GM12878 (cell line): ENCODE measurements at regions not wholly inside any gene's neighbourhood (a gene's known extent, or its start where the extent isn't known, plus 50 kb on each side); places are given as distances from the start of the nearest gene placed in this dataset.

Experiments used
- ATAC-seq: fragments of 200-7000 bp; cut with Tn5 transposase; 3 replicates; pipeline ENCODE4 v1.9.1; 2020; ENCODE audit warnings: mild to moderate bottlenecking, moderate library complexity
- BruUV-seq: library from RNA; stranded (reverse); fragments of 400-500 nt; replicated peaks from 2 replicates; lab custom pipeline; 2021; lab: Mats Ljungman, UMichigan
- CTCF ChIA-PET: fragments of 300-600 bp; sonication (Branson Sonifier 250); formaldehyde crosslinking; extraction: SDS; loops from one replicate; lab custom pipeline; 2021; ENCODE audit warnings: inconsistent platforms; lab: Yijun Ruan, JAX
- POLR2A ChIA-PET: fragments of 350-600 bp; formaldehyde crosslinking; extraction: SDS; loops from one replicate; lab custom pipeline; 2021; ENCODE audit warnings: inconsistent platforms; lab: Charles Lee
- RAD21 ChIA-PET: fragments of 300-600 bp; sonication (Branson Sonifier 250); formaldehyde crosslinking; loops from one replicate; lab custom pipeline; 2023; ENCODE audit warnings: antibody characterized with exemption; ENCODE audit not compliant: unreplicated experiment; lab: Charles Lee
- SMC1A ChIA-PET: fragments of 300-600 bp; sonication (Branson Sonifier 250); formaldehyde crosslinking; loops from one replicate; lab custom pipeline; 2023; ENCODE audit not compliant: unreplicated experiment, uncharacterized antibody; lab: Charles Lee
- DNase-seq: peaks from one replicate; pipeline ENCODE4 v3.0.0-alpha.2; 2011; ENCODE audit warnings: low read depth, low spot score
- FAIRE-seq: peaks from 3 replicates; lab custom pipeline; 2011; peaks lifted over from hg19 to GRCh38; lab: Jason Lieb, UNC
- H2AFZ ChIP-seq: 2 replicates; pipeline ENCODE4 v1.6.0; 2011; ENCODE audit warnings: low read depth, low read length, control low read depth; ENCODE audit not compliant: control insufficient read depth
- H3K27ac ChIP-seq: 2 replicates; pipeline ENCODE4 v1.5.1; 2011; ENCODE audit warnings: control low read depth; ENCODE audit not compliant: control insufficient read depth, insufficient read depth
- H3K27me3 ChIP-seq, 2 experiments: replicated peaks in 1 of 2; 2 replicates each; pipeline versions ENCODE4 v1.6.0 to v1.6.1; 2011; ENCODE audit warnings: low read length in 1 of 2; ENCODE audit not compliant: control insufficient read depth in 2 of 2, insufficient read depth in 2 of 2
- H3K36me3 ChIP-seq, 2 experiments: 2 replicates each; pipeline ENCODE4 v1.5.1; 2011; ENCODE audit warnings: low read length in 1 of 2; ENCODE audit not compliant: control insufficient read depth in 2 of 2, insufficient read depth in 2 of 2
- H3K4me1 ChIP-seq: 2 replicates; pipeline ENCODE4 v1.6.1; 2011; ENCODE audit warnings: mild to moderate bottlenecking, low read length, moderate library complexity, mixed read lengths; ENCODE audit not compliant: control insufficient read depth, insufficient read depth
- H3K4me2 ChIP-seq: 2 replicates; pipeline ENCODE4 v1.6.0; 2011; ENCODE audit warnings: control low read depth; ENCODE audit not compliant: control insufficient read depth, insufficient read depth
- H3K4me3 ChIP-seq: fragments of 200-600 bp; sonication (generic); 2 replicates; pipeline ENCODE4 v1.5.1; 2016
- H3K79me2 ChIP-seq: 2 replicates; pipeline ENCODE4 v1.6.0; 2011; ENCODE audit warnings: low read length; ENCODE audit not compliant: control insufficient read depth, insufficient read depth
- H3K9ac ChIP-seq: 2 replicates; pipeline ENCODE4 v1.8.0; 2011; ENCODE audit warnings: low read length, control low read depth, mixed read lengths; ENCODE audit not compliant: control insufficient read depth, insufficient read depth
- H3K9me3 ChIP-seq: replicated peaks from 3 replicates; pipeline ENCODE4 v1.5.1; 2011; ENCODE audit warnings: mild to moderate bottlenecking, low read length; ENCODE audit not compliant: control insufficient read depth, insufficient read depth
- H4K20me1 ChIP-seq: 2 replicates; pipeline ENCODE4 v1.6.0; 2011; ENCODE audit not compliant: control insufficient read depth, insufficient read depth
- BRCA1 ChIP-seq: IDR thresholded peaks from 2 replicates; pipeline ENCODE4 v1.6.1; 2011; ENCODE audit warnings: low read depth, low read length, improper control_type of control experiment
- CTCF ChIP-seq, 3 experiments: IDR thresholded peaks in 2 of 3; conservative IDR thresholded peaks in 1 of 3; 2 replicates each; pipeline ENCODE4 v1.5.1; 2011; ENCODE audit warnings: low read depth in 3 of 3, low read length in 3 of 3, mild to moderate bottlenecking in 3 of 3, control low read depth in 2 of 3, moderate library complexity in 2 of 3, inconsistent platforms in 1 of 3, mixed read lengths in 1 of 3; ENCODE audit not compliant: control insufficient read depth in 2 of 3, insufficient read depth in 1 of 3; ENCODE audit errors: extremely low read depth in 1 of 3
- EZH2 ChIP-seq: IDR thresholded peaks from 2 replicates; pipeline ENCODE4 v1.6.1; 2012; ENCODE audit warnings: low read depth, mild to moderate bottlenecking, control low read depth, inconsistent platforms, low read length, borderline replicate concordance; ENCODE audit not compliant: control insufficient read depth
- FOS ChIP-seq: IDR thresholded peaks from 3 replicates; pipeline ENCODE4 v1.6.1; 2011; ENCODE audit warnings: borderline replicate concordance; ENCODE audit not compliant: insufficient read length; ENCODE audit errors: extremely low read depth
- HCFC1 ChIP-seq: fragments of 150-350 bp; IDR thresholded peaks from 2 replicates; pipeline ENCODE4 v1.6.1; 2014; ENCODE audit warnings: low read length
- HDGF ChIP-seq: fragments of 450-650 bp; IDR thresholded peaks from 2 replicates; pipeline ENCODE4 v1.6.1; 2016; ENCODE audit warnings: antibody characterized with exemption
- MLLT1 ChIP-seq: fragments of 450-650 bp; IDR thresholded peaks from 2 replicates; pipeline ENCODE4 v1.6.1; 2016; ENCODE audit warnings: mild to moderate bottlenecking
- NBN ChIP-seq: fragments of 450-650 bp; IDR thresholded peaks from 2 replicates; pipeline ENCODE4 v1.6.1; 2016
- NR2C2 ChIP-seq: IDR thresholded peaks from 2 replicates; pipeline ENCODE4 v1.6.1; 2011; ENCODE audit warnings: borderline replicate concordance, low read depth; ENCODE audit not compliant: control insufficient read depth, insufficient read length
- PBX3 ChIP-seq: IDR thresholded peaks from 2 replicates; pipeline ENCODE4 v1.6.1; 2011; ENCODE audit warnings: mild to moderate bottlenecking, low read depth, low read length, moderate library complexity; ENCODE audit not compliant: insufficient replicate concordance
- RAD21 ChIP-seq: IDR thresholded peaks from 2 replicates; pipeline ENCODE4 v1.6.1; 2011; ENCODE audit warnings: mild to moderate bottlenecking, low read depth, low read length, moderate library complexity; ENCODE audit not compliant: insufficient read depth
- RAD51 ChIP-seq: fragments of 450-650 bp; IDR thresholded peaks from 2 replicates; pipeline ENCODE4 v1.6.1; 2016; ENCODE audit warnings: moderate library complexity, mild to moderate bottlenecking, inconsistent platforms
- RELA ChIP-seq: fragments of 450-650 bp; IDR thresholded peaks from 2 replicates; pipeline ENCODE4 v1.8.0; 2014; ENCODE audit warnings: borderline replicate concordance; ENCODE audit not compliant: partially characterized antibody
- RELB ChIP-seq: fragments of 450-650 bp; IDR thresholded peaks from 2 replicates; pipeline ENCODE4 v1.6.1; 2017; ENCODE audit warnings: low read depth, mild to moderate bottlenecking, moderate library complexity
- SMAD1 ChIP-seq: fragments of 450-650 bp; IDR thresholded peaks from 2 replicates; pipeline ENCODE4 v1.6.1; 2018; ENCODE audit warnings: mild to moderate bottlenecking, low read depth; ENCODE audit not compliant: partially characterized antibody
- SRF ChIP-seq, 2 experiments: IDR thresholded peaks; 2 replicates each; pipeline ENCODE4 v1.6.1; 2011; ENCODE audit warnings: low read depth in 2 of 2, low read length in 2 of 2, mild to moderate bottlenecking in 1 of 2, moderate library complexity in 1 of 2
- STAT1 ChIP-seq: fragments of 450-650 bp; conservative IDR thresholded peaks from 2 replicates; pipeline ENCODE4 v1.6.1; 2014; ENCODE audit warnings: antibody characterized with exemption, mild to moderate bottlenecking
- SUZ12 ChIP-seq: fragments of 200-600 bp; sonication (generic); IDR thresholded peaks from one replicate; pipeline ENCODE4 v1.6.1; 2018; ENCODE audit warnings: antibody characterized with exemption, mild to moderate bottlenecking; ENCODE audit not compliant: unreplicated experiment
- TCF12 ChIP-seq: IDR thresholded peaks from 2 replicates; pipeline ENCODE4 v1.6.1; 2011; ENCODE audit warnings: low read depth, mild to moderate bottlenecking, low read length
- in situ Hi-C: fragments of 300-500 bp; cut with MboI; formaldehyde crosslinking; loops from 9 replicates; pipeline ENCODE4 v1.14.3; 2018; ENCODE audit warnings: mixed read lengths
- intact Hi-C: fragments of 100-400 bp; cut with micrococcal nuclease; formaldehyde crosslinking; loops from one replicate; pipeline ENCODE4 v1.14.2; 2022; ENCODE audit not compliant: unreplicated experiment

- ChIA-PET SMC1A (interaction anchor here (1.0 to 1.5 kb wide), 4 partner anchors 14 to 185 kb away, joined by 3 to 8 read pairs (median 4); no protein-coding TSS in a partner anchor), CTCF (interaction anchor here (1.0 to 1.5 kb wide), 5 partner anchors 107 to 1119 kb away, joined by 3 to 7 read pairs (median 5); no protein-coding TSS in a partner anchor), POLR2A (no interaction called here), RAD21 (interaction anchor here (1.1 to 2.3 kb wide), 2 partner anchors 186 to 187 kb away, joined by 4 to 8 read pairs; no protein-coding TSS in a partner anchor)
- ATAC-seq: peak; percentile 77
- H3K36me3 ChIP-seq: no peaks in the 10 kb centered on the region
- no peak overlapping the region for H3K9ac ChIP-seq
- no peaks in the 10 kb centered on the region for H3K4me1 ChIP-seq
- in situ Hi-C loops (no loop called here), intact Hi-C loops (loop anchor here (1.0 to 2.0 kb wide), 2 partner anchors 108 to 185 kb away; no protein-coding TSS in a partner anchor)
- no peak for FAIRE-seq
- no peaks in the 10 kb centered on the region for H3K27me3 ChIP-seq
- BruUV-seq: no TSS peak
- no peaks in the 10 kb centered on the region for H3K79me2 ChIP-seq
- H3K4me3 ChIP-seq: no peak overlapping the region
- no peak overlapping the region for H3K4me2 ChIP-seq
- H3K9me3 ChIP-seq: no peaks in the 10 kb centered on the region
- DNase-seq: peak; percentile 1
- H3K27ac ChIP-seq: no peak overlapping the region
- H4K20me1 ChIP-seq: no peaks in the 10 kb centered on the region
- H2AFZ ChIP-seq: no peak overlapping the region
- TF ChIP-seq FOS (no peak), NBN (no peak), RAD21 (0 out of 2 replicates have a peak, but pooled peaks have one; percentile 27), BRCA1 (no peak), SMAD1 (no peak), MLLT1 (no peak), HCFC1 (no peak), SRF (IDR thresholded peaks at IDR 0.05; ENCODE audit: low read depth in 2 of 2, low read length in 2 of 2) (no peak), CTCF (IDR thresholded peaks at IDR 0.05 in 2 of 3, conservative IDR thresholded peaks at IDR 0.05 in 1 of 3; ENCODE audit: control insufficient read depth in 2 of 3, extremely low read depth in 1 of 3, insufficient read depth in 1 of 3, low read depth in 3 of 3, low read length in 3 of 3) (peak; percentile 6 to 30 (median 13); a peak in 2 of 6 replicates), NR2C2 (no peak), RAD51 (no peak), EZH2 (no peak), PBX3 (no peak), HDGF (no peak), SUZ12 (no peak), RELA (no peak), TCF12 (no peak), STAT1 (no peak), RELB (no peak)
Observed at GRCh38 chr2:139031722-139032121, 251.5 kb upstream of the NXPH2 start.
